ENCODE measurements at regions not wholly inside any gene's neighbourhood (a gene's known extent, or its start where the extent isn't known, plus 50 kb on each side); places are given as distances from the start of the nearest gene placed in this dataset.

DNA sequence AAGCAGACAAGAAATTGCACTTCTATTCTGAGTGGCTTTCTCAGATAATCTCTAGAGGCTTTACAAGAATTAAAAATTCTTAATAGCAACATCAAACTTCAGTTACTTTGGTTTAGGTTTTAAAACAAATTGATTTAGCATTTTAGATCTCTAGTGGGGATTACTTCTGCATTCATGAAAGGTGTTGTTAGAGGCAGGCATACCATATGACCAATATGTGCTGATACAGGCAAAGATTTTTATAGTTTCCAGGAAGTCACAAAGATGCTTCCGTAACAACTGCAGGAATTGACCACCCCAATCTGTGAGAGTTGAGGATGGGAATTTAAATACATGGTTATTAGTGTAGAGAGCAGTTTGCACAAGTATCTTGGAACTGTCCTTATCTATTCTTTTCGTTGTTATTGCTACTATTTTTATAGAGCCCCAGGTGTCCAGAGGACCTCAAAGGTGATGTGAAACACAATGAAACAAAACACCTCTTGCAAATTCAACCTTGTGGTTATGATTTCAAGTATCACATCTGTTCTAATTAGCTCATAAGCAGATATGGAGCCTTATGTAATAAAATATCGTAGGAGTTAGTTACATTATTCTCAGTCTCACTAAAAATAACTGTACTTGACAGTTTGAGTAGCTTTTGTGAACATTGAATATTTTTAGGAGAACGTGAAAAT, 512.7 kb upstream of the ADGRL4 start:
- H3K27me3 ChIP-seq (replicated peaks; ENCODE audit: insufficient read depth): no peaks in the 10 kb centered on the region
- H3K36me3 ChIP-seq: no peaks in the 10 kb centered on the region
- peaks cover 0 to 10% of the 10 kb centered on the region in 2 donors for H3K4me1 ChIP-seq (ENCODE audit: control insufficient read depth in 1 of 2, low read depth in 2 of 2)
- ATAC-seq (ENCODE audit: insufficient number of reproducible peaks, low FRiP score, low read depth) (no peak), DNase-seq (ENCODE audit: low spot score) (no peak)
- H3K27ac ChIP-seq: no peak overlapping the region
- TF ChIP-seq, protein P1, sequence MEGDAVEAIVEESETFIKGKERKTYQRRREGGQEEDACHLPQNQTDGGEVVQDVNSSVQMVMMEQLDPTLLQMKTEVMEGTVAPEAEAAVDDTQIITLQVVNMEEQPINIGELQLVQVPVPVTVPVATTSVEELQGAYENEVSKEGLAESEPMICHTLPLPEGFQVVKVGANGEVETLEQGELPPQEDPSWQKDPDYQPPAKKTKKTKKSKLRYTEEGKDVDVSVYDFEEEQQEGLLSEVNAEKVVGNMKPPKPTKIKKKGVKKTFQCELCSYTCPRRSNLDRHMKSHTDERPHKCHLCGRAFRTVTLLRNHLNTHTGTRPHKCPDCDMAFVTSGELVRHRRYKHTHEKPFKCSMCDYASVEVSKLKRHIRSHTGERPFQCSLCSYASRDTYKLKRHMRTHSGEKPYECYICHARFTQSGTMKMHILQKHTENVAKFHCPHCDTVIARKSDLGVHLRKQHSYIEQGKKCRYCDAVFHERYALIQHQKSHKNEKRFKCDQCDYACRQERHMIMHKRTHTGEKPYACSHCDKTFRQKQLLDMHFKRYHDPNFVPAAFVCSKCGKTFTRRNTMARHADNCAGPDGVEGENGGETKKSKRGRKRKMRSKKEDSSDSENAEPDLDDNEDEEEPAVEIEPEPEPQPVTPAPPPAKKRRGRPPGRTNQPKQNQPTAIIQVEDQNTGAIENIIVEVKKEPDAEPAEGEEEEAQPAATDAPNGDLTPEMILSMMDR (IDR thresholded peaks at IDR 0.05): no peak
- no peaks in the 10 kb centered on the region for H3K9me3 ChIP-seq
- H3K4me3 ChIP-seq: no peak overlapping the region

DNA sequence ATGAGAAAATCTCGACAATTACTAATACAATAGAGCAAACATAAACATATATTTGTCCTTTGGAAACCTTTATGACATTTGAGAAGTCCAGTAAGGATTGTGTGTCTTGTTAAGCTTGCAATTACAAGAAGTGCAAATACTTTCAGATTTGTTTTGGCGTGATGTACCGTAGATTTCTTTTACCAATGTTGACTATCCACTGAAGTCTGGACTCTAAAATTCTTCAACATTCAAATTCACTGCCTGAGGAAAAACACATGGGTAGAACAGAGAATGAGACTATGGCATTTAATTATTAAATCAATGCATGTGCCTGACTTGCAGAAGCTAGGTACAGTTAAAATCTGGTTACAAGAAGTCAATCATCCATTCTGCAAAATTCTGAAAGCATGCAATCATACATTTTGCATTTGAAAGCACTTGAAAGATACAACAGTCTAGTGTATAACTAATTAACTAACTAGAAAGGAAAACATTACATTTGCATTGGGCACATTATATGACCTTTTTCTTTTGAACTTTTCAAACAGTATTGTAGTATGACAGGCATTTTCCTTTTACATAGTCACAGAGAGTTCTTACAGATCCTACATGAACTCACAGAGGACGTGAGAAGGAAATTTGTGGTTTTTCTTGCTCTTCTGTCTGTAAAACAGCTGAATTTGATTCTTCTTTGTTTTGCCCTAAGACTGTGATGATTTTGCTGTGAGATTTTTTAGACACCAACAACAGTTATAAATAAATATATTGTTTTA, 511.1 kb upstream of the ADGRL4 start:
- Histone ChIP-seq H3K4me1 (ENCODE audit: control insufficient read depth in 1 of 2, low read depth in 2 of 2) (peaks cover 0 to 10% of the 10 kb centered on the region in 2 donors), H3K27me3 (replicated peaks; ENCODE audit: insufficient read depth) (no peaks in the 10 kb centered on the region), H3K27ac (no peak overlapping the region), H3K36me3 (no peaks in the 10 kb centered on the region), H3K9me3 (no peaks in the 10 kb centered on the region), H3K4me3 (no peak overlapping the region)
- ATAC-seq (ENCODE audit: insufficient number of reproducible peaks, low FRiP score, low read depth): no peak
- TF ChIP-seq, protein P1 (IDR thresholded peaks at IDR 0.05): no peak
- no peak for DNase-seq (ENCODE audit: low spot score)

DNA sequence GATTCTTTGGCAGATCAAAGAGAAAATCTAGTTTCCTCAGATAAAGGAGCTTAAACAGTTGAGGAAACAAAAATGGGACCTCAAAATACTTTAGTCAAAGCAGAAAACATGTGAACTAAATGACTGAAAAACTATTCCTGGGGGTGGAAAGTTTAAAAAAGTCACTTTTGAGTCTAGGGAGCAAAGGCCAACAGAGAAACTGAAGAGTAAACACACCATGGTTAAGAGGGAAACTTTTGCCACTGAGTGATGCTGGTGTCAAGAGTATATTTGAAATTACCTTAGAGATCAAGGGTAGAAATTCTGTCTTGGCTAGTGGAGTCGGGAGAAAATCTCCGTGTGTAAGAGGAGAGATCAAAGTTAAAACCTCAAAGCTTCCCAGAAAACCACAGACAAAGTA, 501.2 kb upstream of the ADGRL4 start:
- H3K27ac ChIP-seq: no peak overlapping the region
- no peaks in the 10 kb centered on the region for H3K27me3 ChIP-seq (replicated peaks; ENCODE audit: insufficient read depth)
- H3K4me1 ChIP-seq (ENCODE audit: control insufficient read depth in 1 of 2, low read depth in 2 of 2): no peaks in the 10 kb centered on the region
- no peaks in the 10 kb centered on the region for H3K36me3 ChIP-seq
- no peak for DNase-seq (ENCODE audit: low spot score)
- no peak for ATAC-seq (ENCODE audit: insufficient number of reproducible peaks, low FRiP score, low read depth)
- H3K4me3 ChIP-seq: no peak overlapping the region
- H3K9me3 ChIP-seq: no peaks in the 10 kb centered on the region
- TF ChIP-seq, protein P1 (IDR thresholded peaks at IDR 0.05): no peak

DNA sequence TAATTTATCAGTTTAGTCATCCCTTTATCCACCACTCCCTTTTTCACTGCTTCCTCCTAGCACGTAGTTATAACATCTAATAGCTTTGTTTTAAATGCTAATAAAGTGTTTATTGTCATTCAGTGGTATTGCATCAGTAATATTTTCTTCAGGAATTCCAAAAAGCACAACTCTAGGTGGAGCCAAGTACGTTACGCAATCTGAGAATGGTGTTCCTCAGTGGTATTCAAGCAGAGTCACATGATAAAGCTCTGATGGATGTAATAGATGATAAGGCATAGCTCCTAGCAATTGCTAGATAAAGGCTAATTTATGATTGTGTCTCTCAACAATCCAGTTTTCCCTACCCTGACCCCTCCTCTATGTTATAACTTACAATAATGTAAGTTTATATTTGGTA, 494.6 kb upstream of the ADGRL4 start:
- Histone ChIP-seq H3K27ac (no peak overlapping the region), H3K9me3 (no peaks in the 10 kb centered on the region), H3K27me3 (replicated peaks; ENCODE audit: insufficient read depth) (no peaks in the 10 kb centered on the region), H3K36me3 (no peaks in the 10 kb centered on the region), H3K4me1 (ENCODE audit: control insufficient read depth in 1 of 2, low read depth in 2 of 2) (no peaks in the 10 kb centered on the region), H3K4me3 (no peak overlapping the region)
- ATAC-seq (ENCODE audit: insufficient number of reproducible peaks, low FRiP score, low read depth) (no peak), DNase-seq (ENCODE audit: low spot score) (no peak)
- TF ChIP-seq, protein P1 (IDR thresholded peaks at IDR 0.05): no peak

DNA sequence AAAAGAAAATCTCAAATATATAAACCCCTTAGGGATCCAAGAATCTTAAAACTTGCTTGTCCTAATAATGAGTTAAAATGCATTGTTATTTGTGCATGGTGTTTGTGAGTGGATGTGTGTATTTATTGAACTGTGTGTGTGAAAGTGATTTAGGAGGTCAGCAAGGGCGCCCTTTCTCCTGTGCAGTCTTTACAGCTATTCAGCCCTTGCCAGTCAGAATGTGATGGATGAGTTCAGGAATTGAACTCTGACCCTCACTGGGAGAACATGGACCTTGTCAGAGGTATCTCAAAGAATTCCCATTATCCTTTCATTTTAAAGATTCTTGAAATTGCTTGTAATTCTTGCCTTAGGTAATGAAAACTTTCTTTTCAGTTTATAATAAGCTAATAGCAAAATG, 493.0 kb upstream of the ADGRL4 start:
- DNase-seq (ENCODE audit: low spot score) (no peak), ATAC-seq (ENCODE audit: insufficient number of reproducible peaks, low FRiP score, low read depth) (no peak)
- Histone ChIP-seq H3K4me3 (no peak overlapping the region), H3K36me3 (no peaks in the 10 kb centered on the region), H3K27me3 (replicated peaks; ENCODE audit: insufficient read depth) (no peaks in the 10 kb centered on the region), H3K4me1 (ENCODE audit: control insufficient read depth in 1 of 2, low read depth in 2 of 2) (no peaks in the 10 kb centered on the region), H3K27ac (no peak overlapping the region), H3K9me3 (no peaks in the 10 kb centered on the region)
- TF ChIP-seq, protein P1 (IDR thresholded peaks at IDR 0.05): no peak
